ENCODE measurements at regions not wholly inside any gene's neighbourhood (a gene's known extent, or its start where the extent isn't known, plus 50 kb on each side); places are given as distances from the start of the nearest gene placed in this dataset.

GRCh38 chr22:19640306-19640705, 74.0 kb upstream of the SEPTIN5 start:
- DNase-seq (ENCODE audit: low read depth in 1 of 2, low spot score in 1 of 2): no peak

- no peak for DNase-seq (ENCODE audit: low read depth in 1 of 2, low spot score in 1 of 2)
Measured at GRCh38 chr22:19641254-19641982, 72.9 kb upstream of the SEPTIN5 start.

GRCh38 chr22:19641983-19642451, 72.3 kb upstream of the SEPTIN5 start:
- DNase-seq (ENCODE audit: low read depth in 1 of 2, low spot score in 1 of 2): no peak

- DNase-seq (ENCODE audit: low read depth in 1 of 2, low spot score in 1 of 2): no peak
Measured at GRCh38 chr22:19643448-19644313, 70.6 kb upstream of the SEPTIN5 start.

GRCh38 chr22:19644314-19645223, 69.7 kb upstream of the SEPTIN5 start:
- DNase-seq (ENCODE audit: low read depth in 1 of 2, low spot score in 1 of 2): no peak

- DNase-seq (ENCODE audit: low read depth in 1 of 2, low spot score in 1 of 2): no peak
Measured at GRCh38 chr22:19645391-19645790, 68.9 kb upstream of the SEPTIN5 start.

- DNase-seq (ENCODE audit: low read depth in 1 of 2, low spot score in 1 of 2): no peak
Measured at GRCh38 chr22:19645905-19646304, 68.4 kb upstream of the SEPTIN5 start.

GRCh38 chr22:19646383-19646782, 67.9 kb upstream of the SEPTIN5 start:
- DNase-seq (ENCODE audit: low read depth in 1 of 2, low spot score in 1 of 2): no peak

GRCh38 chr22:19648419-19648929, 65.8 kb upstream of the SEPTIN5 start:
- DNase-seq (ENCODE audit: low read depth in 1 of 2, low spot score in 1 of 2): no peak

GRCh38 chr22:19652316-19652715, 62.0 kb upstream of the SEPTIN5 start:
- DNase-seq (ENCODE audit: low read depth in 1 of 2, low spot score in 1 of 2): no peak

- DNase-seq (ENCODE audit: low read depth in 1 of 2, low spot score in 1 of 2): no peak
Measured at GRCh38 chr22:19654338-19654987, 59.8 kb upstream of the SEPTIN5 start.

- DNase-seq (ENCODE audit: low read depth in 1 of 2, low spot score in 1 of 2): no peak
Measured at GRCh38 chr22:19655399-19655798, 58.9 kb upstream of the SEPTIN5 start.

GRCh38 chr22:19656541-19657251, 57.6 kb upstream of the SEPTIN5 start:
- no peak for DNase-seq (ENCODE audit: low read depth in 1 of 2, low spot score in 1 of 2)

GRCh38 chr22:19657252-19658056, 56.8 kb upstream of the SEPTIN5 start:
- DNase-seq (ENCODE audit: low read depth in 1 of 2, low spot score in 1 of 2): no peak

- DNase-seq (ENCODE audit: low read depth in 1 of 2, low spot score in 1 of 2): no peak
Measured at GRCh38 chr22:19658057-19658966, 56.0 kb upstream of the SEPTIN5 start.

GRCh38 chr22:19658967-19659804, 55.1 kb upstream of the SEPTIN5 start:
- no peak for DNase-seq (ENCODE audit: low read depth in 1 of 2, low spot score in 1 of 2)

- DNase-seq (ENCODE audit: low read depth in 1 of 2, low spot score in 1 of 2): no peak
Measured at GRCh38 chr22:19659805-19660345, 54.4 kb upstream of the SEPTIN5 start.
